Epithelial cell of proximal tubule (primary cell): ENCODE measurements at regions not wholly inside any gene's neighbourhood (a gene's known extent, or its start where the extent isn't known, plus 50 kb on each side); places are given as distances from the start of the nearest gene placed in this dataset.

ENCODE experiments used
- DNase-seq: peaks from one replicate; pipeline ENCODE4 v3.0.0-alpha.2; 2011; ENCODE audit warnings: low read depth
- H3K4me3 ChIP-seq: 2 replicates; pipeline ENCODE4 v1.5.1; 2011; ENCODE audit warnings: low read depth, mild to moderate bottlenecking, low read length
- CTCF ChIP-seq: conservative IDR thresholded peaks from 2 replicates; pipeline ENCODE4 v1.5.1; 2012; ENCODE audit warnings: low read depth, mild to moderate bottlenecking, low read length

GRCh38 chrX:121151293-121151692 is 103.9 kb downstream of the GLUD2 start:
- no peak for TF ChIP-seq CTCF
- H3K4me3 ChIP-seq, result no peak overlapping the region
- DNase-seq, result no peak

GRCh38 chrX:121154858-121155404 is 107.5 kb downstream of the GLUD2 start:
- DNase-seq, result no peak
- no peak overlapping the region for H3K4me3 ChIP-seq
- no peak for TF ChIP-seq CTCF

GRCh38 chrX:121160987-121161386 is 113.6 kb downstream of the GLUD2 start:
- H3K4me3 ChIP-seq, result no peak overlapping the region
- no peak for TF ChIP-seq CTCF
- no peak for DNase-seq

- no peak overlapping the region for H3K4me3 ChIP-seq
- DNase-seq, result no peak
- TF ChIP-seq CTCF, result no peak
Measured at GRCh38 chrX:121161501-121161933, 114.1 kb downstream of the GLUD2 start.

- H3K4me3 ChIP-seq, result no peak overlapping the region
- TF ChIP-seq CTCF, result no peak
- DNase-seq, result no peak
Measured at GRCh38 chrX:121163443-121163842, 116.0 kb downstream of the GLUD2 start.

- DNase-seq, result no peak
- TF ChIP-seq CTCF, result no peak
- no peak overlapping the region for H3K4me3 ChIP-seq
Measured at GRCh38 chrX:121165930-121166359, 118.5 kb downstream of the GLUD2 start.

GRCh38 chrX:121169099-121170035 is 122.0 kb downstream of the GLUD2 start:
- TF ChIP-seq CTCF, result no peak
- no peak for DNase-seq

More at GRCh38 chrX:121169099-121170035, 122.0 kb downstream of the GLUD2 start:
- no peak overlapping the region for H3K4me3 ChIP-seq
